ENCODE measurements at regions not wholly inside any gene's neighbourhood (a gene's known extent, or its start where the extent isn't known, plus 50 kb on each side); places are given as distances from the start of the nearest gene placed in this dataset.

GRCh38 chr2:208570851-208571763 lies 164.5 kb downstream of the PTH2R start:
- Histone ChIP-seq H3K4me1 (ENCODE audit: control insufficient read depth, insufficient read depth, low read length) (no peaks in the 10 kb centered on the region), H3K36me3 (ENCODE audit: control insufficient read depth, insufficient read depth, low read length) (no peaks in the 10 kb centered on the region), H3K27ac (ENCODE audit: insufficient read depth, low read depth, low read length, poor library complexity, severe bottlenecking) (no peak overlapping the region), H3K9me3 (ENCODE audit: control insufficient read depth, low read length) (no peaks in the 10 kb centered on the region), H3K4me3 (ENCODE audit: insufficient read depth, low read depth, low read length) (no peak overlapping the region), H3K27me3 (ENCODE audit: control insufficient read depth, insufficient read depth, low read length, poor library complexity, severe bottlenecking) (no peaks in the 10 kb centered on the region)
- 68 to 72% methylated on average over 15 to 17 of the region's 17 CpGs for WGBS, 2 experiments

GRCh38 chr2:208571764-208572131 lies 165.2 kb downstream of the PTH2R start:
- H3K27ac ChIP-seq (ENCODE audit: insufficient read depth, low read depth, low read length, poor library complexity, severe bottlenecking), result no peak overlapping the region
- H3K9me3 ChIP-seq (ENCODE audit: control insufficient read depth, low read length), result no peaks in the 10 kb centered on the region
- no peak overlapping the region for H3K4me3 ChIP-seq (ENCODE audit: insufficient read depth, low read depth, low read length)
- no peaks in the 10 kb centered on the region for H3K36me3 ChIP-seq (ENCODE audit: control insufficient read depth, insufficient read depth, low read length)
- no peaks in the 10 kb centered on the region for H3K4me1 ChIP-seq (ENCODE audit: control insufficient read depth, insufficient read depth, low read length)
- no peaks in the 10 kb centered on the region for H3K27me3 ChIP-seq (ENCODE audit: control insufficient read depth, insufficient read depth, low read length, poor library complexity, severe bottlenecking)

GRCh38 chr2:208573569-208573968 lies 167.0 kb downstream of the PTH2R start:
- WGBS, 2 experiments, result 95 to 100% methylated on average over 1 of the region's 1 CpG
- Histone ChIP-seq H3K27me3 (ENCODE audit: control insufficient read depth, insufficient read depth, low read length, poor library complexity, severe bottlenecking) (no peaks in the 10 kb centered on the region), H3K27ac (ENCODE audit: insufficient read depth, low read depth, low read length, poor library complexity, severe bottlenecking) (no peak overlapping the region), H3K4me3 (ENCODE audit: insufficient read depth, low read depth, low read length) (no peak overlapping the region), H3K4me1 (ENCODE audit: control insufficient read depth, insufficient read depth, low read length) (no peaks in the 10 kb centered on the region), H3K36me3 (ENCODE audit: control insufficient read depth, insufficient read depth, low read length) (no peaks in the 10 kb centered on the region), H3K9me3 (ENCODE audit: control insufficient read depth, low read length) (no peaks in the 10 kb centered on the region)

GRCh38 chr2:208579678-208580077 lies 173.1 kb downstream of the PTH2R start:
- Histone ChIP-seq H3K4me3 (ENCODE audit: insufficient read depth, low read depth, low read length) (no peak overlapping the region), H3K4me1 (ENCODE audit: control insufficient read depth, insufficient read depth, low read length) (no peaks in the 10 kb centered on the region), H3K27ac (ENCODE audit: insufficient read depth, low read depth, low read length, poor library complexity, severe bottlenecking) (no peak overlapping the region), H3K36me3 (ENCODE audit: control insufficient read depth, insufficient read depth, low read length) (no peaks in the 10 kb centered on the region), H3K27me3 (ENCODE audit: control insufficient read depth, insufficient read depth, low read length, poor library complexity, severe bottlenecking) (no peaks in the 10 kb centered on the region), H3K9me3 (ENCODE audit: control insufficient read depth, low read length) (no peaks in the 10 kb centered on the region)
- WGBS, 2 experiments, result 90 to 100% methylated on average over 1 of the region's 1 CpG

- Histone ChIP-seq H3K4me1 (ENCODE audit: control insufficient read depth, insufficient read depth, low read length) (no peaks in the 10 kb centered on the region), H3K9me3 (ENCODE audit: control insufficient read depth, low read length) (no peaks in the 10 kb centered on the region), H3K36me3 (ENCODE audit: control insufficient read depth, insufficient read depth, low read length) (no peaks in the 10 kb centered on the region), H3K27ac (ENCODE audit: insufficient read depth, low read depth, low read length, poor library complexity, severe bottlenecking) (no peak overlapping the region), H3K4me3 (ENCODE audit: insufficient read depth, low read depth, low read length) (no peak overlapping the region), H3K27me3 (ENCODE audit: control insufficient read depth, insufficient read depth, low read length, poor library complexity, severe bottlenecking) (no peaks in the 10 kb centered on the region)
- 77 to 78% methylated on average over 5 of the region's 5 CpGs for WGBS, 2 experiments
Measured at GRCh38 chr2:208584378-208584985, 177.9 kb downstream of the PTH2R start.

GRCh38 chr2:208586516-208586915 lies 179.9 kb downstream of the PTH2R start:
- no peak overlapping the region for H3K4me3 ChIP-seq (ENCODE audit: insufficient read depth, low read depth, low read length)
- no peak overlapping the region for H3K27ac ChIP-seq (ENCODE audit: insufficient read depth, low read depth, low read length, poor library complexity, severe bottlenecking)
- WGBS, 2 experiments, result 94 to 98% methylated on average over 2 of the region's 2 CpGs
- H3K9me3 ChIP-seq (ENCODE audit: control insufficient read depth, low read length), result no peaks in the 10 kb centered on the region
- no peaks in the 10 kb centered on the region for H3K36me3 ChIP-seq (ENCODE audit: control insufficient read depth, insufficient read depth, low read length)
- H3K4me1 ChIP-seq (ENCODE audit: control insufficient read depth, insufficient read depth, low read length), result no peaks in the 10 kb centered on the region
- H3K27me3 ChIP-seq (ENCODE audit: control insufficient read depth, insufficient read depth, low read length, poor library complexity, severe bottlenecking), result no peaks in the 10 kb centered on the region

- Histone ChIP-seq H3K9me3 (ENCODE audit: control insufficient read depth, low read length) (no peaks in the 10 kb centered on the region), H3K36me3 (ENCODE audit: control insufficient read depth, insufficient read depth, low read length) (no peaks in the 10 kb centered on the region), H3K27ac (ENCODE audit: insufficient read depth, low read depth, low read length, poor library complexity, severe bottlenecking) (peak overlapping the region; percentile 20), H3K4me3 (ENCODE audit: insufficient read depth, low read depth, low read length) (no peak overlapping the region), H3K27me3 (ENCODE audit: control insufficient read depth, insufficient read depth, low read length, poor library complexity, severe bottlenecking) (no peaks in the 10 kb centered on the region), H3K4me1 (ENCODE audit: control insufficient read depth, insufficient read depth, low read length) (no peaks in the 10 kb centered on the region)
Measured at GRCh38 chr2:208594642-208595385, 188.2 kb downstream of the PTH2R start.

- Histone ChIP-seq H3K27me3 (ENCODE audit: control insufficient read depth, insufficient read depth, low read length, poor library complexity, severe bottlenecking) (no peaks in the 10 kb centered on the region), H3K27ac (ENCODE audit: insufficient read depth, low read depth, low read length, poor library complexity, severe bottlenecking) (no peak overlapping the region), H3K4me3 (ENCODE audit: insufficient read depth, low read depth, low read length) (no peak overlapping the region), H3K4me1 (ENCODE audit: control insufficient read depth, insufficient read depth, low read length) (no peaks in the 10 kb centered on the region), H3K36me3 (ENCODE audit: control insufficient read depth, insufficient read depth, low read length) (no peaks in the 10 kb centered on the region), H3K9me3 (ENCODE audit: control insufficient read depth, low read length) (no peaks in the 10 kb centered on the region)
- whole genome bisulfite sequencing, 2 experiments, result 88 to 91% methylated on average over 3 of the region's 3 CpGs
Measured at GRCh38 chr2:208595386-208596275, 189.0 kb downstream of the PTH2R start.

- Histone ChIP-seq H3K36me3 (ENCODE audit: control insufficient read depth, insufficient read depth, low read length) (no peaks in the 10 kb centered on the region), H3K4me1 (ENCODE audit: control insufficient read depth, insufficient read depth, low read length) (no peaks in the 10 kb centered on the region), H3K27ac (ENCODE audit: insufficient read depth, low read depth, low read length, poor library complexity, severe bottlenecking) (no peak overlapping the region), H3K9me3 (ENCODE audit: control insufficient read depth, low read length) (no peaks in the 10 kb centered on the region), H3K4me3 (ENCODE audit: insufficient read depth, low read depth, low read length) (no peak overlapping the region), H3K27me3 (ENCODE audit: control insufficient read depth, insufficient read depth, low read length, poor library complexity, severe bottlenecking) (no peaks in the 10 kb centered on the region)
- 98 to 100% methylated on average over 3 of the region's 4 CpGs for WGBS, 2 experiments
Measured at GRCh38 chr2:208607694-208608093, 201.1 kb downstream of the PTH2R start.
